ENCODE measurements at regions not wholly inside any gene's neighbourhood (a gene's known extent, or its start where the extent isn't known, plus 50 kb on each side); places are given as distances from the start of the nearest gene placed in this dataset.

- TF ChIP-seq, protein P1, sequence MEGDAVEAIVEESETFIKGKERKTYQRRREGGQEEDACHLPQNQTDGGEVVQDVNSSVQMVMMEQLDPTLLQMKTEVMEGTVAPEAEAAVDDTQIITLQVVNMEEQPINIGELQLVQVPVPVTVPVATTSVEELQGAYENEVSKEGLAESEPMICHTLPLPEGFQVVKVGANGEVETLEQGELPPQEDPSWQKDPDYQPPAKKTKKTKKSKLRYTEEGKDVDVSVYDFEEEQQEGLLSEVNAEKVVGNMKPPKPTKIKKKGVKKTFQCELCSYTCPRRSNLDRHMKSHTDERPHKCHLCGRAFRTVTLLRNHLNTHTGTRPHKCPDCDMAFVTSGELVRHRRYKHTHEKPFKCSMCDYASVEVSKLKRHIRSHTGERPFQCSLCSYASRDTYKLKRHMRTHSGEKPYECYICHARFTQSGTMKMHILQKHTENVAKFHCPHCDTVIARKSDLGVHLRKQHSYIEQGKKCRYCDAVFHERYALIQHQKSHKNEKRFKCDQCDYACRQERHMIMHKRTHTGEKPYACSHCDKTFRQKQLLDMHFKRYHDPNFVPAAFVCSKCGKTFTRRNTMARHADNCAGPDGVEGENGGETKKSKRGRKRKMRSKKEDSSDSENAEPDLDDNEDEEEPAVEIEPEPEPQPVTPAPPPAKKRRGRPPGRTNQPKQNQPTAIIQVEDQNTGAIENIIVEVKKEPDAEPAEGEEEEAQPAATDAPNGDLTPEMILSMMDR (IDR thresholded peaks at IDR 0.05) = no peak
- Histone ChIP-seq H3K9me3 (no peaks in the 10 kb centered on the region), H3K27me3 (no peaks in the 10 kb centered on the region), H3K27ac (no peak overlapping the region), H3K36me3 (no peaks in the 10 kb centered on the region), H3K4me3 (no peak overlapping the region), H3K4me1 (no peaks in the 10 kb centered on the region)
- intact Hi-C loops (cut with DNase I; ENCODE audit: low total_unique reads) = no loop called here
- DNase-seq = no peak
Observed at GRCh38 chr1:228930479-228930957, 195.2 kb downstream of the RHOU start.

GRCh38 chr1:228933753-228934152, 198.5 kb downstream of the RHOU start:
- Histone ChIP-seq H3K9me3 (no peaks in the 10 kb centered on the region), H3K36me3 (no peaks in the 10 kb centered on the region), H3K27me3 (no peaks in the 10 kb centered on the region), H3K27ac (no peak overlapping the region), H3K4me1 (peaks cover 0 to 14% (median 9%) of the 10 kb centered on the region in 4 donors), H3K4me3 (no peak overlapping the region)
- intact Hi-C loops (cut with DNase I; ENCODE audit: low total_unique reads) = no loop called here
- TF ChIP-seq, protein P1 (IDR thresholded peaks at IDR 0.05) = no peak
- DNase-seq = no peak

DNA sequence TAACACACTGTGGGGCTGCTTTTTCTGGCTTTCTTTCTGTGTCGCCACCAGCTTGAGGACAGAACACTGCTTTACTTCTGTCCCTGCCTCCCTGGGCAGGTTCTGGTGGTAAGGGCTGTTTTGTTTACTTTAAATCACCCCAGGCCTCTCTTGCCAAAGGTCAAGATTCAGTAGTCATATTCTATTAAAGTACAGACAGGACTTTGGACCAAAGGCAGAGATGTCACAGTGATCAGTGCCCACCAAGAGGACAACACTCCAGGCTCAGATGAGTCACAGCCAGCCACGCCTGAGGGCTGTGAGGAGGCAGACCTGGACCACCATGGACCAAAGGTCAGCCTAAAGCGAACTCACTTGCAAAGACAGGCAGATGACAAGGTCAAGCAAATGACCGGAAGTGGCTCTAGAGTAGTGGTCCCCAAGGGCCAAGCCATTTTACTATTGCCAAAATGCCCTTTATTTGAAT, 200.0 kb downstream of the RHOU start:
- intact Hi-C loops (cut with DNase I; ENCODE audit: low total_unique reads) = no loop called here
- no peaks in the 10 kb centered on the region for H3K27me3 ChIP-seq
- H3K9me3 ChIP-seq = no peaks in the 10 kb centered on the region
- peaks cover 0 to 21% (median 12%) of the 10 kb centered on the region in 4 donors for H3K4me1 ChIP-seq
- H3K4me3 ChIP-seq = no peak overlapping the region
- H3K27ac ChIP-seq = no peak overlapping the region
- no peak for DNase-seq
- TF ChIP-seq, protein P1 (IDR thresholded peaks at IDR 0.05) = no peak
- no peaks in the 10 kb centered on the region for H3K36me3 ChIP-seq

- TF ChIP-seq, protein P1 (IDR thresholded peaks at IDR 0.05) = no peak
- peaks cover 0 to 21% (median 12%) of the 10 kb centered on the region in 4 donors for H3K4me1 ChIP-seq
- DNase-seq = no peak
- no peak overlapping the region for H3K4me3 ChIP-seq
- H3K27me3 ChIP-seq = no peaks in the 10 kb centered on the region
- no peaks in the 10 kb centered on the region for H3K9me3 ChIP-seq
- intact Hi-C loops (cut with DNase I; ENCODE audit: low total_unique reads) = no loop called here
- H3K27ac ChIP-seq = no peak overlapping the region
- H3K36me3 ChIP-seq = no peaks in the 10 kb centered on the region
Observed at GRCh38 chr1:228935855-228936727, 200.8 kb downstream of the RHOU start.

GRCh38 chr1:228936881-228937280, 201.6 kb downstream of the RHOU start:
- no peak for DNase-seq
- intact Hi-C loops (cut with DNase I; ENCODE audit: low total_unique reads) = no loop called here
- Histone ChIP-seq H3K4me1 (peaks cover 0 to 21% (median 12%) of the 10 kb centered on the region in 4 donors), H3K4me3 (no peak overlapping the region), H3K36me3 (no peaks in the 10 kb centered on the region), H3K27ac (no peak overlapping the region), H3K27me3 (no peaks in the 10 kb centered on the region), H3K9me3 (no peaks in the 10 kb centered on the region)
- TF ChIP-seq, protein P1 (IDR thresholded peaks at IDR 0.05) = no peak

Measured in tibial artery (tissue), 4 donors.